ENCODE measurements at regions not wholly inside any gene's neighbourhood (a gene's known extent, or its start where the extent isn't known, plus 50 kb on each side); places are given as distances from the start of the nearest gene placed in this dataset.
A peak's percentile ranks its signal among the peaks of the same experiment; 100 is the strongest.

GRCh38 chr18:27793013-27793785, 383.7 kb downstream of the CDH2 start:
- Mint-ChIP-seq H3K27me3 (ENCODE audit: insufficient read depth) (peaks cover 3% of the 10 kb centered on the region), H3K4me3 (no peak overlapping the region), H3K36me3 (ENCODE audit: low read depth) (no peaks in the 10 kb centered on the region), H3K9me3 (no peaks in the 10 kb centered on the region), H3K4me1 (ENCODE audit: low read depth) (peaks cover 19% of the 10 kb centered on the region; the same call in 1 of the 2 replicates), H3K27ac (no peak overlapping the region)
- DNase-seq = no peak
- no peak for TF ChIP-seq CTCF (IDR thresholded peaks at IDR 0.05)

- no peak for DNase-seq
- H3K27ac Mint-ChIP-seq = no peak overlapping the region
- peaks cover 13% of the 10 kb centered on the region for H3K27me3 Mint-ChIP-seq (ENCODE audit: insufficient read depth)
- no peaks in the 10 kb centered on the region for H3K36me3 Mint-ChIP-seq (ENCODE audit: low read depth)
- no peak overlapping the region for H3K4me3 Mint-ChIP-seq
- no peaks in the 10 kb centered on the region for H3K9me3 Mint-ChIP-seq
- H3K4me1 Mint-ChIP-seq (ENCODE audit: low read depth) = peaks cover 39% of the 10 kb centered on the region
- TF ChIP-seq CTCF (IDR thresholded peaks at IDR 0.05) = no peak
These were observed 387.5 kb downstream of the CDH2 start for GRCh38 chr18:27789406-27789805.

GRCh38 chr18:27787547-27787946, 389.4 kb downstream of the CDH2 start:
- no peaks in the 10 kb centered on the region for H3K9me3 Mint-ChIP-seq
- H3K4me1 Mint-ChIP-seq (ENCODE audit: low read depth) = peaks cover 30% of the 10 kb centered on the region
- no peak overlapping the region; the same call in 1 of the 2 replicates for H3K4me3 Mint-ChIP-seq
- no peak for TF ChIP-seq CTCF (IDR thresholded peaks at IDR 0.05)
- H3K27ac Mint-ChIP-seq = no peak overlapping the region
- H3K36me3 Mint-ChIP-seq (ENCODE audit: low read depth) = no peaks in the 10 kb centered on the region
- no peak for DNase-seq
- H3K27me3 Mint-ChIP-seq (ENCODE audit: insufficient read depth) = peaks cover 13% of the 10 kb centered on the region

- Mint-ChIP-seq H3K27ac (no peak overlapping the region), H3K9me3 (no peaks in the 10 kb centered on the region), H3K27me3 (ENCODE audit: insufficient read depth) (peaks cover 13% of the 10 kb centered on the region), H3K4me1 (ENCODE audit: low read depth) (peaks cover 40% of the 10 kb centered on the region), H3K4me3 (no peak overlapping the region), H3K36me3 (ENCODE audit: low read depth) (no peaks in the 10 kb centered on the region; the same call in 1 of the 2 replicates)
- no peak for DNase-seq
- TF ChIP-seq CTCF (IDR thresholded peaks at IDR 0.05) = no peak
These were observed 391.0 kb downstream of the CDH2 start for GRCh38 chr18:27785815-27786471.

- peak overlapping the region; percentile 37 for H3K27ac Mint-ChIP-seq
- H3K36me3 Mint-ChIP-seq (ENCODE audit: low read depth) = no peaks in the 10 kb centered on the region; the same call in 1 of the 2 replicates
- H3K9me3 Mint-ChIP-seq = no peaks in the 10 kb centered on the region
- no peak for TF ChIP-seq CTCF (IDR thresholded peaks at IDR 0.05)
- H3K4me3 Mint-ChIP-seq = peak overlapping the region; percentile 51
- peaks cover 39% of the 10 kb centered on the region for H3K4me1 Mint-ChIP-seq (ENCODE audit: low read depth)
- no peaks in the 10 kb centered on the region for H3K27me3 Mint-ChIP-seq (ENCODE audit: insufficient read depth)
- peak; percentile 57 for DNase-seq
These were observed 396.7 kb downstream of the CDH2 start for GRCh38 chr18:27780061-27780745.
